ENCODE measurements at regions not wholly inside any gene's neighbourhood (a gene's known extent, or its start where the extent isn't known, plus 50 kb on each side); places are given as distances from the start of the nearest gene placed in this dataset.

GRCh38 chr1:203573730-203574129 is 52.9 kb upstream of the ATP2B4 start:
- no peak overlapping the region for H3K4me3 ChIP-seq (ENCODE audit: low read depth, low read length)
- no peak overlapping the region for H3K27ac ChIP-seq
- in situ Hi-C loops (cut with HindIII; ENCODE audit: low pct_ligation_motif_present, low sequenced_read_pairs): no loop called here
- TF ChIP-seq CTCF (IDR thresholded peaks at IDR 0.05; ENCODE audit: low read depth, low read length, missing control alignments): no peak
- no peaks in the 10 kb centered on the region for H3K27me3 ChIP-seq (replicated peaks)
- DNase-seq: no peak
- H3K36me3 ChIP-seq (replicated peaks): no peaks in the 10 kb centered on the region

All from brain microvascular endothelial cell (primary cell).